ENCODE measurements at regions not wholly inside any gene's neighbourhood (a gene's known extent, or its start where the extent isn't known, plus 50 kb on each side); places are given as distances from the start of the nearest gene placed in this dataset.
"Not testable (repeated sequence)": the region's sequence is repeated elsewhere in the genome, so short reads cannot be mapped to it uniquely, and the experiment has no call there.

DNA sequence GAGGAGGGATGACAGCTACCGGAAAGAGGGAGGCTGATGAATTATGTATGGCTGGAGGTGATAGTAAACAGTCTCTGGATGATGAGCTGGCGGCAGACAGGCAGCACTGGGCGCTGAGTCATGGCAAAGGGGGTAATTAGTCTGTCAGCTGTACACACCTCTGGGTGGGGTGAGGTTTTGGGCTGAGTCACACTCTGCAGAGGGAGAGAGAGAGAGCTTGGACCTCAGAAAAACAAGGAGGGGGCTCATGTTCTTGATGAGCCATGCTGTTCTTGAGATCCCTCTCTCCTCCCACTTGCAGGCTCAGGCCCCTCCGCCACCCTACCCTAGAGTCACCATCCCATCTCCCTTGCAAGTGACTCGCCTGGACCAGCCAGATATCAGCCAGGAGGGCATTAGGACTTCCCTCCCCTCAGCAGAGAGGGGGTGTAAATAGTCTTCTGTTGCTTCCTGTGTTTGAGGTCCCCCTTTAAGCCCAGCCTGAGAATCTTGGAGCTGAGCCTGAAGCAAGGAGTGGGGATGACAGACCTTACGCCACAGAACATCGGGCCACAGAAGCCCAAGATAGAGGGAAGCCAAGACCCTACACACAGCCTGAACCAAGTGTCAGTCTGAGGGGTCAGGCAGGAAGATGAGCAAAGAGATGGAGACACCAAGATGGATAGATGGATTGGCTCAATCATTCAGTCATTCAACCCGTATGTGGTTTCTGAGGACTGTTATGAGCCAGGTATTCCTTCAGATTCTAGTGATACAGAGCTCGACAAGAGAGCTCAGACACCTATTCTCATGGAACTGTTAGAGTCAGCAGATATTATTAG lies 383.2 kb upstream of the CCL2 start:
- DNase-seq (ENCODE audit: insufficient read length, low spot score) (no peak), FAIRE-seq (no peak)

DNA sequence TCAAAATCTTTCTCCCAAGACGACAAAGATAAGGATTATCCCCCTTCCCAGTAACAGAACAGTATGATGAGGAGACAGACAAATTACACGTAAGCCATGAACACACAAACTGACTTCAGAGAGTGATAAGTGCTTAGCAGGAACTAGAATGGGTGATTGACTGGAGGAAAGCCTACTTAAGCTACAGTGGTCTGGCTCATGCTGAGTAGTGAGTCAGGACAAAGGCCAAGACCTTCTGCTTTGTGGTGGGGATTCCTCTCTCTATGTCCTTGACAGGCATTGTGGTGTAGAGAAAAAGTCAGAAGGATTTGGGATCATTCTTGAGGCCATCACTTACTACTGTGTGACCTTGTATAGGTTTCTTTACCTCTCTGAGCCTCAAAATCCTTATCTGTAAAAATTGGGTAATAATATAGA lies 381.9 kb upstream of the CCL2 start:
- FAIRE-seq (no peak), DNase-seq (ENCODE audit: insufficient read length, low spot score) (no peak)

DNA sequence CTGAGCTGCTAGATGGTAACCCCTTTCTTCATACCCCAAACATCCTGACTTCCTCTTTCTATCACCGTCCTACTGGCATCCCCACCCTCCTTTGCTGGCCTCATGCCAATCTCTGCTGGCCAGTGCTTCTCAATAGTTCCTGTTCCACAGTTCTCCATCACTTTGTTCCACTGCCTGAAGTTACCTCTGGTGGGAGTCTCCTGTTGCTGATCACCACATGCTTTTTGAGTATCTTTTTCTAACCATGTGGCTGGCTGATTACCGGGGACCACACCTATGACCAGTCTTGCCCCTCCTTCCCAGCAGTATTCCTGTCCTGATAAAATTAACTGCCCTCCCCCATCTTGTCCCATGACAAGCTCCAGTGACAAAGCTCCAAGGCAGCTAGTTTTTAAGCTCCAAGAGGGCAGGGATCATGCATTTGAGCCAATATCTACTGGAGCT lies 380.4 kb upstream of the CCL2 start:
- FAIRE-seq (no peak), DNase-seq (ENCODE audit: insufficient read length, low spot score) (no peak)

DNA sequence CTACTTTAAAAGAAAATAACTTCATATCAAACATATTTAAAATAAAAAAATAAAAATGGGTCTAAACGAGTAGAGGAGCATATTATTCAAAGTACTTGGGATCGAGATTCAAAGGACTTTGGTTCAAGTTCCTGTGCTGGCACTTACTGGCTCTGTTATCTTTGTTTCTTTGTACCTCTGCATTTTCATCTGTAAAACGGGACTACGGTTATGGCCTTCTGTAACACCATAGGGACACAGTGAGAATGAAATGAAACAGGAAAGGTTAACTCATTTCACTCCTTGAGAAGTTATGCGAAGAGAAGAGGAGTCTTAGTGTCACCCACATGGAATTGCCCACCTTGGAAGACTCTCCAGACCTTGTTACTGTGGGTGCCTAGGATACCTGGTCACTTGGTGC lies 379.1 kb upstream of the CCL2 start:
- FAIRE-seq (no peak), DNase-seq (ENCODE audit: insufficient read length, low spot score) (no peak)

DNA sequence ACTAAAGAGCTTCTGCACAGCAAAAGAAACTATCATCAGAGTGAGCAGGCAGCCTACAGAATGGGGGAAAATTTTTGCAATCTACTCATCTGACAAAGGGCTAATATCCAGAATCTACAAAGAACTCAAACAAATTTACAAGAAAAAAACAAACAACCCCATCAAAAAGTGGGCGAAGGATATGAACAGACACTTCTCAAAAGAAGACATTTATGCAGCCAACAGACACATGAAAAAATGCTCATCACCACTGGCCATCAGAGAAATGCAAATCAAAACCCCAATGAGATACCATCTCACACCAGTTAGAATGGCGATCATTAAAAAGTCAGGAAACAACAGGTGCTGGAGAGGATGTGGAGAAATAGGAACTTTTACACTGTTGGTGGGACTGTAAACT lies 372.8 kb upstream of the CCL2 start:
- not testable (repeated sequence) for FAIRE-seq; DNase-seq (ENCODE audit: insufficient read length, low spot score)

DNA sequence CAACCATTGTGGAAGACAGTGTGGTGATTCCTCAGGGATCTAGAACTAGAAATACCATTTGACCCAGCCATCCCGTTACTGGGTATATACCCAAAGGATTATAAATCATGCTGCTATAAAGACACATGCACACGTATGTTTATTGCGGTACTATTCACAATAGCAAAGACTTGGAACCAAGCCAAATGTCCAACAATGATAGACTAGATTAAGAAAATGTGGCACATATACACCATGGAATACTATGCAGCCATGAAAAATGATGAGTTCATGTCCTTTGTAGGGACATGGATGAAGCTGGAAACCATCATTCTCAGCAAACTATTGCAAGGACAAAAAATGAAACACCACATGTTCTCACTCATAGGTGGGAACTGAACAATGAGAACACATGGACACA lies 372.4 kb upstream of the CCL2 start:
- not testable (repeated sequence) for FAIRE-seq; DNase-seq (ENCODE audit: insufficient read length, low spot score)

DNA sequence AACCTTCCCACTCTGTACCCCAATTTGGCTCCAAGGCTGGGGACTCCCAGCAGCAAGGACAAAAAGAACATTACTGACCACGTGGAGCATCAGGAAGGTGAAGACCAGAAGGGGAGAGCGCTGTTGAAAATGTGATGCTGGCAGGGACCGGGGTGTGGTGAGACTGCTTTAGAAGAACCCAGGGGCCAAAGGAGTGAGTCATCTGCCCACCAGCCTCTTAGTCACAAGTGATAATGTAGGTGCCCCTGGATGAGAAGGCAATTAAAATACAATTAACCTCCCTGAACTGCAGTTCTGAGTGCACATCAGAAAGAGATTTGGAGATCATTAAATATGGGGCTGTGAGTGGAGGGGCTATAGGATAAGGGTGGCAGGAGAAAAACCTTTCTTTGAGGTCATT lies 366.6 kb upstream of the CCL2 start:
- DNase-seq (ENCODE audit: insufficient read length, low spot score) (no peak), FAIRE-seq (no peak)

DNA sequence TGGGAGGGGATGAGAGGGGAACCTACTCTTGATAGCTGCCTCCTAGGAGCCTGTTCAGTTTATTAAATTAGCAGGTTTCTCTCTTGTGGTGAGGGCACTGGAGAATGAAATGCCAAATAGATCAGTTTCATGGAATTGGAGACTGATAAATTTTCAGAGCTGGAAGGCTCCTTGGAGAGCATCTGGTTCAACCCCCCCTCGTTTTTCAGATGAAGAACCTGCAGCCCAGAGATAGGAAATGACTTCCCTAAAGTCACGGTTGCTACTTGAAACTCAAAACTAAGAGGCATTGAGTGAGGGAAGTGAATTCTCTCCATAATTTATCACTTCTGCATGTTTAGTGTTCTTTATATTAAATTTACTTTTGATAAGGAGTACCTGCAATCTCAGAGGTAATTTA lies 366.0 kb upstream of the CCL2 start:
- no peak for DNase-seq (ENCODE audit: insufficient read length, low spot score)
- FAIRE-seq = no peak

DNA sequence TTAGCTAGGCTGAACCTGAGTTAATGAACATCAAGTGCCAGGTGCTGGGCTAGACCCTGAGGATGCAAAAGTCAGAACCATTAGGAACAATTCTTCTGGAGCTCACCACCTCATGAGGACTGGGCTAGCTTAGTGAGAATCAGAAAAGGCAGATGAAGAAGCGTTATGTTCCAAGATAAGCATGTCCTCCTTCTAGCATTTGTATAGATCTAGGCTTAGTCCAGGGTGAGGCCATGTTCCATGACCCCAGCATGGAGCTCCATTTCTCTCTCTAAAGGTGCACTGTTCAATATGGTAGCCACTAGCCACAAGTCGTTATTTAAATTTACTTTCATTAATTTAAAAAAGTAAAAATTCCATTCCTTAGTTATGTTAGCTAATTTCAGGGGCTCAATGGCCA lies 365.3 kb upstream of the CCL2 start:
- no peak for FAIRE-seq
- DNase-seq (ENCODE audit: insufficient read length, low spot score) = no peak

DNA sequence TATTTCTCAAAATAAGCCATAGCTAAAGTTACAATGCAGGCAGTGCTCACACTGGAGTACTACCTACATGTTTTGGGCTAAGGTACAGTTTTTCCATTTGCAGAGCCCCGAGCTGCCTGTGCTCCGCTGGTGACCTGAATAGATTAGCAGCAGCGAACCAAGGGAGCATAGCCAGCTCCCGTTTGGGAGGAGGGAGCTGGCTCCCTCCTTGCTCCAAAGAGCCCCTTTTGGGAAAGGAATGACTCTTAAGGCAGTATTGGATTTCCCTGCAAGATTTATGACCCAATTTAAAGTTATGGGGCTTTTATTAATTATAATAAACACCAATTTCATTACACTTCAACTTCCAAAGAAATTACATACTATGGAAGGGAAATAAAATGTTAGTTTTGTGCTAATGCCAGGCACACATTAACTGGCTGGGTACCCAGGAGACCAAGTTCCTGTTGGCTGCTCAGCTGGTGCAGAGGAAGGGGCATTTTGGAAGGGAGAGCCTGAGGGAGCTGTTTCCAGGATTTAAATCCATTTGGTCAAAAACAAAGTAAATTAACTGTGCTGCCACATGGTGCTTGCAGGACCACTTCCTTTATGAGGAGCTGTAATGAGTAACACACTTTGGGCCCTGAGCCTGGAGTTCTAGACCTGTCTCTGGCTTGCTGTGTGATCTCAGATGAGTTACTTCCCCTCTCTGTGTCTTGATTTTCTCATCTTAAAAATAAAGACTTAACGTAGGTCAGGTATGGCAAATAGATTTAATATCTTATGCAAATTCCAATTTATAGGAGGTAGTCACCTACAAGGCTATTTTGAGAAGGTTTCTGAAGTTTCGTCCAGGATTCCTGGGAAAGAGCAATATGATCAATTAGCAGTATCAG lies 362.1 kb upstream of the CCL2 start:
- FAIRE-seq = no peak

DNA sequence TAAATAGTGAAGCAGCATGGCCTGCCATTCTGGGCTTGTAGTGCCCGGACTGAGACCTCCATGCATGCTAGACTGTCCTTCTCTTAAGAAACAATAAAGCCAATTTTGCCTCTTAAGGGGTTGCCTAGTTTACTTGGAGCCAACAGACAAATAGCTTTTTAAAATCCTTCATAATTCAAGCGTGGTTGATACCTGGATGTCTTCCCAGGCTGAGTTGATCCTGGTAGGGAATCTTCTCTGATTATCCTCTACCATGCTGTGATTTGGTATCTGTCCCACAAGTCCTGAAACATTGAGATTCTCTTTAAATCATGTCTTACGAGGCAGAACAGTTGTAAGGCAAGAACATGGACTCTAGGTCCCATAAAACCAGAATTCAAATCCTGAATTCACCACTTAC lies 359.6 kb upstream of the CCL2 start:
- no peak for FAIRE-seq
- no peak for DNase-seq (ENCODE audit: insufficient read length, low spot score)

More for the DNA sequence above, 362.1 kb upstream of the CCL2 start:
- DNase-seq (ENCODE audit: insufficient read length, low spot score) = no peak

DNA sequence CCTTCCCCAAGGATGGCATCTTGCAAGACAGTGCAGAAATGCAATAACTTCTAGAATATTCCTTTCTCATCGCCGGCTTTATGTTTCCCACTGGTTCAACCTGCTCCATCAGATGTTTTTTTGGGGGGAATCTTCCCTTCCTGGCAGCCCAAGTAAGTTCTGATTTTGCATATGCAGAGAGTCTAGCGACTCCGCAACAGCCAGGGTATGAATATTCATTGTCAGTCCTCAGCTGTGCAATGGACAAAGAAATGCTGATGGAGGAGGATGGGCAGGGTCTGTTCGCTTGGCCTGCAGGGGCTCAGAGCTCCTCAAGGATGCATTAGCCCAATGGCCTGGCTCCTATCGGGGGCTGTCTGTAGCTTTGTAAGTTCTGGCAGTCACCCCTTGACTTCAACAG lies 358.8 kb upstream of the CCL2 start:
- DNase-seq (ENCODE audit: insufficient read length, low spot score) = no peak
- FAIRE-seq = no peak

DNA sequence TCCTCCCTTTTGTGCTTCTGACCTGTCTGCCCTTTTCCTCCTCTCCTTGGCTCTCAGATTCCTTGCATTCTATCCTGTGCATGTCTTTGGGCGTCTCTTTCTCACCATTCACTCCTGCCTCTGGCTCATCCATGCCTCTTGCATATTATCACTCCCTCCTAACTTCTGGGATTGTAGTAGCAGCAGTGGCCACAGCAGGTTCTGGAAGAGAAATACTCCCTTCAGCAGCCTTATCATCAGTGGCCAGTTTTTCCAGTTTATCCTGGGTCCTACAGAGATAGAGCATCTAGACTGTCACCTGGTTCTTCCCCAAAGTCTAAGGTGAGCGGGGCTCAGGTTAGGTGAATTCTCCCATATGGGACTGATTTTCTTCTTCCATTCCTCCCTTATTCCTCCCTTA lies 354.0 kb upstream of the CCL2 start:
- no peak for FAIRE-seq

DNA sequence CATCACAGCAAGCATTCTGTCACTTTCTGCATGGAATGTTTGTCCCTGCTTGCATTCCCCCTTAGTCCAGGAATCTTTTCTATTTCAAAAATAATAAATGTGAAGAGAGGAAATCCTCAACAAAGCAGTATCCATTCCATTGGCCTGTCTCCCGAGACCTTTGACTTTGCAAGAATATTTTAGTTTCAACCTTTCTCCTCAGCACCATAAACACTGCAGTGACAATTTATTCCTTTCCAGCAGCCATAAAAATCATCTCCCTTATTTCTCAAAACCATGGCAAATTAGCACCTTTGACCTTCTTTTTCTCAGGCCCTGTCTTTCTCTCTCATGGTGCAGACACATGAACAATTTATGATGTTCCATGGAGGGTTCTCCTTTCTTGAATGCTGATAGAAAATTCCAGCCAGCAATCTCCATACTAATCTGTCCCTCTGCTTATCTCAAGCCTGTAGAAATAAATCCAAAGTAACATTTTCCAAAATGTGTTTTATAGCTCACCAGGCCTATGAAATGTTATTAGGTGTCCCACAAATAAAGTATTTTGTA lies 352.1 kb upstream of the CCL2 start:
- DNase-seq (ENCODE audit: insufficient read length, low spot score) (no peak), FAIRE-seq (no peak)

More for the DNA sequence above, 354.0 kb upstream of the CCL2 start:
- DNase-seq (ENCODE audit: insufficient read length, low spot score) = no peak

DNA sequence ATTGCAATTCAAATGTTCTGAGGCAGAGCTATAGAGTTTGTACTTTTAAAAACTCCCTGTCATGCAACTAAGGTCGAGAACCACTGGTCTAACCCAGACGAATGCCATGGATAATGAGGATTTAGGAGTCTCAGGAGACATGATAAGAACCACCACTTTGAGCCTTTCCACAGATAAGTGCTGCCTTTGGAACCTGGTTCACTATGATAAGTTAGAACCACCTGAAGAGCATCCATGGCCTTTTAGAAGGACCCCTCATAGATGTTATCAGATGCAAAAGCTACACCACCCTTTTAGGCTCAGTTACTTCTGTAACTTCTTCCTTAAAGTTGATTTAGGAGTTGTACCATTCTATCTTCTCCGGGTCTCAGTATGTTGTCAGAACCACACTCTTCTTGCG lies 350.6 kb upstream of the CCL2 start:
- FAIRE-seq (no peak), DNase-seq (ENCODE audit: insufficient read length, low spot score) (no peak)

DNA sequence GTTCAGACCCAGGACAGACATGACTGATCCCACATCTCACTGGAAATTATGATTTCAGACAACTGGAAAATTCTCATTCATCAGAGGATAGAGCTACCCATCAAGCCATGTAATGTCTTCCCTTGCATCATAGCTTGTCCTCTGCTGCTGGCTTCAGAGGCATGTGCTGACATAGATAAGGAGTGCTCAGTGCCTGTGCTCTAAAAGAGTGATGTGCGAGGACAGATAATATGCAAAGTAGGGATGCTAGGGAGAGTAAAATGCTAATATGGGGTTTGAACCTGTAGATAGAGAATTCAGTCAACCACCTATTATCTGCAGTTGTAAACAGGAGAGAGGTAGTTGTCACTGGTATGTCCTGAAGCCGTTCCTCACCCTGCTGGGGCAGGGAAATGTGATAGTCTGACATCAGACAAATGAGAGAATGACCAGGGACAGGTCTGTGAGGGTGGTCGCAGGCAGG lies 349.7 kb upstream of the CCL2 start:
- FAIRE-seq = no peak
- DNase-seq (ENCODE audit: insufficient read length, low spot score) = no peak

DNA sequence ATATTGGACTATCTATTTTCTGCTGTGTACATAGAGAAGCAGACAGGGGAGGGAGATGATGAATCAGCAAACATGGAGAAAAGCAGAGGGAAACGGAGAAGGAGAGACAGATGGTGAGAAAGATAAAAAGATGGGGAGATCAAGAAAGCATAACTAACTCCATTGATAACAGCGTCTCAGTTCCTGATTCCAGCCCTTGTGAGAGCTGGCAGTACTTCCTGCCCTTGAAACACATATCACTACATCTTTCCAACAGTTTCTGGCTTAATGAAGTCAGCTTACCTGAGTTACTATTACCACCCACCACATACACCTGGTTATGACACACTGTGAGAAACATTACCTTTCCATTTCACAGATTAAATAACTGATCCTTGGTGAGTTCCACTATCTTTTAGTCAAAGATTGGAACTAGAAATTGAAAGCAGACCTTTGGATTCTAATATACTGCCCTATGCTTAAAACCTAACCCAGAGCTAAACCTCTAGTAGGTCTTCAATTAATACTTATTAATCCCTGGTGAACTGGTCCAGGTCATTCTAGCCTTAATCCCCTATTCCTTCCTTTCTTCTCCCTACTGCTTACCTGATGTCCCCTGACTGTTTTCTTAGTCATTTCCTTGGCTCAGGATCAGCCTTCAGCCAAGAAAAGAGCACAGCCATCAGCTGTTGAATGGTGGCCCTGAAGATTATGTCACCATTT lies 346.6 kb upstream of the CCL2 start:
- FAIRE-seq (no peak), DNase-seq (ENCODE audit: insufficient read length, low spot score) (no peak)

DNA sequence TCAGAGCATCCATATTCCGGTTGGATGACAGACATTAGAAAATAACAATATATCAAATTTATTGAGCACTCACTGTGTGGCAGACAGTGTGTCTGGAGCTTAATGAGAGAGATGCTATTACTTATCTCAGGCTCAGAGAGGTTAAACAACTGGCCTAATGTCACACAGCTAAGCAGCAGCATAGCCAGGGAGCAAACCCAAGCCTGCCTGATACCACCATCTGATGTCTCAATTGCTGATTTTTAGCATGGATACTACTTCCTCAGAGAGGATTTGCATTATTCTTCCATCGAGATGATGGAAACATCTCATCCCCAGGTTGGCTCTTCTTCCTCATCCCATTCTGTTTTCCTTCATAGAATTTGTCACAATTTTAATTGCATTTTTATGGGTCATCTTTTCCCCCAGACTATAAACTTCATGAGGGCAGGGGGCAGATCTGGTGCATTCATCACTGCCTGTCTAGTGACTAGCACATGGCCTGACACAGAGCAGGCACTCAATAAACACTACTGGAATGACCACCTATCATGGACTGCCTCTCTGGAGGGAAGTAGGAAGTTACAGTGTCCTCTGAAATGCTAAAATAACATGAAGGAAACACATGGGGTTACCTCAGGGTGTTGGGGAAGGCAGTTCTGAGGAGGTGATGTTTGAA lies 344.8 kb upstream of the CCL2 start:
- FAIRE-seq (no peak), DNase-seq (ENCODE audit: insufficient read length, low spot score) (no peak)

DNA sequence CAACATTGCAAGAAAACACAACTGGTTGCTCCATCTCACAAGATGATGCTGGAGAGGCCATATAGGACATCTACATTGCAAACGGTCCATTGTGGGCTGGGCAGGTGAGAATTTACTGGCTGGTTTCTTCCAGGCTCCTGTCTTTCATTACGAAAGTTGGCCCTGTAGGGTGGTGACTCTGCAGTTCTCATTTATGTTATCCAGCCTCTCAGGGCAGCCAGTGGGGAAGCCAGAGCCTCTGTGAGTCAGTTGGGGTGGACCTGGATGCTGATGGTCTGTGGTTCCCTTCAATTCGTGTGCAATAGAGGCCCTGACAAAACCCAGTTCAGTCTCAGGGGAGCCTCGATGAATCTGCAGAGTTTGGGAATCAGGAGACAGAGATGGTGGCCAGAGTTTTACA lies 341.0 kb upstream of the CCL2 start:
- FAIRE-seq (no peak), DNase-seq (ENCODE audit: insufficient read length, low spot score) (no peak)

DNA sequence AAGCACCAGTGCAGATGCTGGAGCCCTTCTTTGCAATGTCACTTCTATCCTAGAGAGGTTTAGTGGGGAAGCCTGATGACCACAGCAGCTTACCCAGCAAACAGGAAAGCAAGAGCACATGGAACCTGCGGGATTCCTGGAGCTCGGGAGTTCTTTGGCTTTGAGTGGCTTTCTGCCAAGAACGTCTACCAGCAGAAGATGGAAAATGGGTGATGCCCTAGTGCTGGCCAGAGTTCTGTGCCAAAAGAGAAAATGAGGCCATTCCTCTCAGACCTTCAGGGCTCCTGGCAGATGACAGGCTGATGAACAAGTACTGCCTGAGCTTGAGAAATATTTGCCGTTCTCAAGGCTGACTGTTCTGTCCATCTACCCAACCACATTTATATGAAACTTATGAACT lies 332.1 kb upstream of the CCL2 start:
- FAIRE-seq = no peak
- no peak for DNase-seq (ENCODE audit: insufficient read length, low spot score)

Measured in HTR-8/SVneo (cell line).